ENCODE measurements at regions not wholly inside any gene's neighbourhood (a gene's known extent, or its start where the extent isn't known, plus 50 kb on each side); places are given as distances from the start of the nearest gene placed in this dataset.
"Not testable (repeated sequence)": the region's sequence is repeated elsewhere in the genome, so short reads cannot be mapped to it uniquely, and the experiment has no call there.

DNA sequence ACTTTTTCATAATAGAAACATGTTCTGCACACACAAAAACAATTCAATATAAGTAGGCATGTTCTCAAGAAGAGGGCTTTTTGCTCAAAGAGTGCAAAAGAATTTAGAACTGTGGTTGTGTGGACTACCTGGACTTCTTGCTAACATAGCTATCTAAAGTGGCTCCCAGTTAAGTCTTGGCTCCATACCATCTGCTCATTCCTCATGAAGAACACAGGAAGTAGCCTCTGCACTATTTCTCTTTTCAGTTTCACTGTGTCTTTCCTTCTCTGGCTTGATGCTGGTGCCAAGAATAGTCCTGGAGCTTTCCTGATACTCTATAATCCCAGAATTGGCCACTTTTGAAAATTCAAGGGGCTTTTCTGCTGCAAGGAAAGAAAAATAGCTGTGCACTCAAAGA, 127.4 kb downstream of the CCER1 start:
- no peak for DNase-seq

DNA sequence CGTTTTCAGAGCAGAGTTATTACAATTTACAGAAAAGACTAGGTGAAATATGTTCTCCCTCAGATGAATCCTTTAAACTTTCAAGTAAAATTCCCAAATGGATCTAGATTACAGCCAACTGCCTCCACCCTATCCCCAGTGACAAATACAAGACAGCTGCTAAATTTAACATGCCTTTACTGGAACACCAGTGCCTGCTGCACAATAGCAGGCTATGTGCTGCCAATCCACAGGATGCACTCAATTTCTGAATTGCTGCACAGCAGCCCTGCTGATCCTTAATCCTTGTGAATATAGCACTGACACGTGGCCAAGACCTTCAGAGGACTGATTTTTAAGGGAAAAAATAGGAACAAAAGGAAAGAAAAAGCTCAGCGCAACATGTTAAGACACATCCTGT, 128.9 kb downstream of the CCER1 start:
- DNase-seq = no peak

GRCh38 chr12:90823859-90824258, 131.1 kb downstream of the CCER1 start:
- DNase-seq = no peak

DNA sequence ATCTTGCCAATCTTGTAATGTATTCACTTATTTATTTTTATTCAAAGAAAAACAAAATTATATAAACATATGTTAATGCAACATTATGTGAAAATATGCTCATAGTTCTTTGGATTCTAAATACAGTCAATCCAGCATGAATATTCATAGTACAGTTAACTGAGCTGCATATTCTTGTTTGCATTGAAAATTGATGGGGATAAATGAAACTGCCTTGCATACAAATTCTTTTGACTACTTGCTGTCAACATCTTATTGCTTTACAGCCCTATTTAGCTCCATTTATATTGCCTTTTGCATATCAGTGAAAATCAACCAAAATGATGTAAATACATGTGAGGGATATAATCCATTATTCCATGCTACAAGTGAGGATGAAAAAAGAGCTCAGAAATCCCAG, 135.3 kb downstream of the CCER1 start:
- no peak for DNase-seq

GRCh38 chr12:90816353-90817089, 138.5 kb downstream of the CCER1 start:
- DNase-seq = no peak

DNA sequence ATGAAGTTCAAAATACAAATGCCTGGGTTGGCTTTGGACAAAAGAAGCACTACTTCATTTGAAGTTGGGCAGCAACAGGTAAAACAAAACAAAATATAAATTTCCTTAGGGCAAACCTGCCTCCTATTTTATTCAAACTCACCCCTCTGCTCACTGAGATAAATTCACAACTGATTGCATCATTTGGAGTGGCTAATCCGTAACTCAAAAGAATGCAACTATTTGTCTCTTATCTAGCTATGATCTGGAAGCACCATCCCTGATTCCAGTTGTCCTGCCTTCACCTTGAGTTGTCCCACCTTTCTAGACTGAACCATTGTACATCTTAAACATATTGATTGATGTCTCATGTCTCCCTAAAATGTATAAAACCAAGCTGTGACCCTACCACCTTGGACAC, 145.0 kb downstream of the CCER1 start:
- DNase-seq = no peak

DNA sequence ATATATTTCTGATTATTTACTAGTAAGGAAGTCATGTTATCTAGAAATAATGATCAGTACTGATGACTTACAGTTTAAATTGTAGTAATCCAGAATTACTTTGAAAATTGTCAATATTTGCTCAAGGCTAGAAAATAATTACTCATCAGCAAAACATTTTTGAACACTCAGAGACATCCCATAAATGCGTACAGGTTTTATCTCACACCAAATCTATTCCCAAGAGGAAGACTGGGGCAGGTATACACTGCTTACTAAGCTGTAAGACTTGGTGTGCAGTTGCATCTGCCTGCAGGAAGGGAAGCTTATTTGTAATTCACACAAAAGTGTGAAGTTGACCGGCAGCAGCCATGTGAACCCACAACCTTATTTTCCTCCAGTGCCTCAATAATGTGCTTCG, 146.4 kb downstream of the CCER1 start:
- no peak for DNase-seq

- DNase-seq = no peak
These were observed 152.2 kb downstream of the CCER1 start for GRCh38 chr12:90802727-90803126.

DNA sequence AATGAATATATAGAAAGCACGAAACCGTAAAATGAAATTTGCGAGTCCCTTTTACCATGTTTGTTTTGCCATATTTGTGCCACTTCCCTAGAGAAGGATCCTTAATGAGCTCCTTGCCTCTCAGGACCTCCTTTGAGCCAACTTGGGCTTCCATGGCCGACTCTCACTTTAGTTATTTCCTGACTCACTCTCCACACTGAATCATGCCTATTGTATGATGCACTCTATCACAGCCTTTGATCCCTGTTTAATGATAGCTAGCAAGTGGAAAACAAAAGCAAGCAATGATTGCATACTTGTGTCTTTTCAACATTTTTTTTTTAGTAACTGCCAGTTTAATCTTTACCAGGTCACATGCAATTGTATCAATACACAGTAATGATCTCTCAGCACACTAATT, 153.2 kb downstream of the CCER1 start:
- DNase-seq = no peak

DNA sequence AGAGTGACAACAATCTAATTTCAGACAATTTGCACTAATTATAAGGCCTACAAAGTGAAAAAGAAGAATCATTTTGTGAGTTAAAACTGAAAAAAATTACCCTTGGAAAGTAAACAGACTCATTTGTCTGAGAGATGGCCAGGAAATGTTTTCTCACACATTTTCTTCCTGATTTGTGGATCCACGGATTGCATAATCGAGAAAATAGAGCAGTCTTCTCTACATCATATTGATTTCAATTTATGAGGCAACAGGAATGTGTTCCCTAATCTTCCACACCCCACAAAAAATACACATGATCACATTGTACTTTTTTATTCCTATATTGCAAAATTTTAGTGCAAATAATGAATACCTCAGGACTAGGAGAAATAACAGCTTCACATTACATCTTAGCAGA, 160.8 kb downstream of the CCER1 start:
- no peak for DNase-seq

GRCh38 chr12:90792718-90793117, 162.3 kb downstream of the CCER1 start:
- DNase-seq = not testable (repeated sequence)

GRCh38 chr12:90791445-90791844, 163.5 kb downstream of the CCER1 start:
- DNase-seq = no peak

GRCh38 chr12:90790747-90791146, 164.2 kb downstream of the CCER1 start:
- DNase-seq = no peak

DNA sequence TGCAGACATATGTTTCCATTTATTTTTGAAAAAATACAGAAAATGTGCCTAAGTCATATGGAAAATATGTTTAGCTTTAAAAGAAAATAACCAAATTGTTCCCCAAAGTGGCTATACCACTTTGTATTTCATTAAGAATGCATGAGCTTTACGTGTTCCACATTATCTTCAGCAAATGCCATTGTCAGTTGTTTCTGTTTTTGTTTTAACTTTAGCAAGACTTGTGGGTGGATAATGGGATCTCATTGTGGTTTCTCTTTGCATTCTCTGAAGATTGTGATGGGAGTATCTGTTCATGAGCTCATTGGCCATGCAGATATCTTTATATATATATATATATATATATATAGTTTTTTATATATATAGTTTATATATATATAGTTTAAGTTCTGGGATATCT, 181.5 kb downstream of the CCER1 start:
- no peak for DNase-seq

DNA sequence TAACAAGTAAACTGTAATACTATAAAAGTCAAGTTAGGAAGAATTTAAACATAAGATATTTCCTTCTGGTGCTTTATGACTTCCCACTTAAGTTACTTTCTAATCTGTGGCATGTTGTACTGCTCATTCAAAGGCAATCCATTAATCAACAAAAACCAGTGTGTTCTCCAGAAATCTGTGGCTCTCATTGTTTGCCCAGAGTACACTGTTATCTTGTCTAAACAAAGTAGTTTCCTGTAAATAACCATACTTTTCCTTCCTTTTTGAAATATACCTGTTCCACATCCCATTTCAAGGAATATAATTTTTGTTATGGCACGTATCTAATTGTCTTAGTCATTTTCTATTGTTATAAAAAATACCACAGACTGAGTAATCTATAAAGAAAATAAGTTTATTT, 184.1 kb downstream of the CCER1 start:
- no peak for DNase-seq

- DNase-seq = no peak
These were observed 197.0 kb downstream of the CCER1 start for GRCh38 chr12:90757957-90758356.

GRCh38 chr12:90745211-90745610, 209.8 kb downstream of the CCER1 start:
- DNase-seq = no peak

DNA sequence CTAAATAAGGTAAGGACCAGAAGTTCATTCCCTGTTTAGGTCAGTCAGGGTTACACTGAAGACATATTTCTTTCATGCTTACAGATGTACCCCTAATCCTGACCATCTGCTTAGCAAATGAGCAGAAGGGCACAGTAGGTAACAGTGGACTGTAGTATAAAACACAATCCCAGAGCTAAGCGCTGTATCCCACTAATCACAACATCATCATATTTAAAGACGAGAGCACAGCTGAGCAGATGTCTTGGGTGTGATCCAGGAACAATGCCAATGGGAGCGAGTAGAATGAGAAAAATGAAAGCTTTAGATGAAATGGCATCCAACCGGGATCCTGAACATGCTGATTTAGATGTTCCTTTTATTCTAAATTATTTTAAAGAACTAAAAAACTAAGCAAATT, 213.4 kb downstream of the CCER1 start:
- DNase-seq = no peak

DNA sequence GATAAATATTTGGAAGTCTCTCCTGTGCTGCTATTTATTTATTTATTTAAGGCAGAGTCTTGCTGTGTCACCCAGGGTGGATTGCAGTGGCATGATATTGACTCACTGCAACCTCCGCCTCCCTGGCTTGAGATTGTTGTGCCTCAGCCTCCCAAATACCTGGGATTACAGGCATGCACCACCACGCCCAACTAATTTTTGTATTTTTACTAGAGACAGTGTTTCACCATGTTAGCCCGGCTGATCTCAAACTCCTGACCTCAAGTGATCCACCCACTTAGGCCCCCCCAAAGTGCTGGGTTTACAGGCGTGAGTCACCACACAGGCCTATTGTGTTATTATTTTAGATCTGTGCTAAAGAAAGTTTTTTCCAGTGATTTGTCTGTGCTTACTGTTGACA, 225.2 kb downstream of the CCER1 start:
- DNase-seq = no peak

- DNase-seq = no peak
These were observed 242.3 kb downstream of the CCER1 start for GRCh38 chr12:90712671-90713070.

- no peak for DNase-seq
These were observed 244.3 kb downstream of the CCER1 start for GRCh38 chr12:90710711-90711110.

DNA sequence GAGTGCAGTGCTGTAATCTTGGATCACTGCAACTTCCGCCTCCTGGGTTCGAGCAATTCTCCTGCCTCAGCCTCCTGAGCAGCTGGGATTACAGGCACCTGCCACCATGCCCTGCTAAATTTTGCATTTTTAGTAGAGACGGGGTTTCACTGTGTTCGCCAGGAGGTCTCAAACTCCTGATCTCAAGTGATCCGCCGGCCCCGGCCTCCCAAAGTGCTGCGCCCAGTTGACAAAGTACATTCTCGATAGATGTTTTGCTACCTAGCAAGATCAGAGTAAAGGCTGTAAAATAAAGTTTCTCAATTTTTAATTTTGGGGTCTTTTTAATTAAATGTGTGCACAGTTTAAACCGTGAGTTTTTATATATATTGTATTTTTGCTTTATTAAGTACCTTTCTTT, 248.9 kb downstream of the CCER1 start:
- no peak for DNase-seq

DNA sequence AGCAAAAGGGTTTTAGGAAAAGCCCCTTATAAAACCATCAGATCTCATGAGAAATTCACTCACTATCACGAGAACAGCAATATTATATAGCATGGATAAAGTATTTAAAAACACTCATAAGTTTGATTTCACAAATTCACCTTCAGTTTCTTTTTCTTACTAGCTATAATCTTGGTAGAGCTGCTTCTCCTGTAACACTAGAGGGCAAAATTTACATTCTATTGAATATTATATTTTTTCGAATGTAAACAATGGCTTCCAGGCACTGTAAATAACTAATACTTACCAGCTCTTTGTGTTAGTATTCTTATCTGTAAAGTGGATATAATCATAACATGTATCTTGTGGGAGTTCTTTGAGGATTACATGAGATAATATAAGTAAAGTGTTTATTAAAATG, 259.6 kb downstream of the CCER1 start:
- DNase-seq = no peak

- DNase-seq = no peak
These were observed 264.9 kb downstream of the CCER1 start for GRCh38 chr12:90690120-90690519.

DNA sequence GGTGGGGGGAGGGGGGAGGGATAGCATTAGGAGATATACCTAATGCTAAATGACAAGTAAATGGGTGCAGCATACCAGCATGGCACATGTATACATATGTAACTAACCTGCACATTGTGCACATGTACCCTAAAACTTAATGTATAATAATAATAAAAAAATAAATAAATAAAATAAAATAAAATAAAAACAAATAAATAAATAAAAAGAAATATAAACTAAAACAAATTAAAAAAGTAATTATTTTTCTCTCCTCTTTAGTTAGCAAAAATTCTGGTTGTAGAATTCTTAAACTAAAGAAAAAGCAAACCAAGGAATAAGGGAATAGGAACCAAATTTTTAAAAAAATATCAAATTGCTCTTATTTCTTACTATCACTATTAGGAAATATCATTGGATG, 267.3 kb downstream of the CCER1 start:
- not testable (repeated sequence) for DNase-seq

- DNase-seq = no peak
These were observed 271.1 kb downstream of the CCER1 start for GRCh38 chr12:90683871-90684270.

All from SIG-M5 (cell line).